ENCODE measurements at regions not wholly inside any gene's neighbourhood (a gene's known extent, or its start where the extent isn't known, plus 50 kb on each side); places are given as distances from the start of the nearest gene placed in this dataset.
A peak's percentile ranks its signal among the peaks of the same experiment; 100 is the strongest.

DNA sequence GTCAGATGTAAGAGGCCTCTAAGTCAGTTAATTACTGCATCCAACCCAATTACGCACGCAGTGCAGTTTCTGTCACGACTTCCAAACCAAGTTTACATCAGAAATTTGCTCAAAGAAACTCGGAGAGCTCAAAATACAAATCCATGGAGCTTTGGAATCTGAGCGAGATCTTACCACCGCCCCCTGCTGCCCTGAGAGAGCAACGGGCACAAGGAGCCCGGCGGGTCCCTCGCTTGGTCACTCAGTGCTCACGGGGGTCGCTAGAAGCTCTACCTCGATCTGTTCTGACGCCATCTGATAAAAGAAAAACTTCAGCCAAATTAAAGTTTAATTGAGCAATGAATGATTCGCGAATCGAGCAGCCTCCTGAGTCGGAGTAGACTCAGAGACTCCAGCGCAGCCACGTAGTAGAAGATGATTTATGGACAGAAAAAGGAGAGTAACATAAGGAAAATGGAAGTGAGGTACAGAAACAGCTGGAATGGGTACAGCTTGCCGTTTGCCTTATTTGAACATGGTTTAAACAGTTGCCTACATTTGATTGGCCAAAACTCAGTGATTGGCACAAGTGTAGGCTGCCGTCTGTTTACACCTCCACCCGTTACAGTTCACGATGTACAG lies 232.7 kb upstream of the ATP10A start:
- Mint-ChIP-seq H3K27ac (no peak overlapping the region), H3K4me1 (ENCODE audit: low read depth) (no peaks in the 10 kb centered on the region), H3K36me3 (ENCODE audit: low read depth) (no peaks in the 10 kb centered on the region), H3K9me3 (no peaks in the 10 kb centered on the region), H3K27me3 (ENCODE audit: low read depth) (peaks cover 12% of the 10 kb centered on the region), H3K4me3 (no peak overlapping the region)

GRCh38 chr15:26091184-26091583 lies 228.1 kb upstream of the ATP10A start:
- Mint-ChIP-seq H3K4me1 (ENCODE audit: low read depth) (no peaks in the 10 kb centered on the region), H3K9me3 (no peaks in the 10 kb centered on the region), H3K27ac (no peak overlapping the region), H3K4me3 (no peak overlapping the region), H3K27me3 (ENCODE audit: low read depth) (peaks cover 13% of the 10 kb centered on the region), H3K36me3 (ENCODE audit: low read depth) (no peaks in the 10 kb centered on the region)

GRCh38 chr15:26087881-26088280 lies 224.8 kb upstream of the ATP10A start:
- no peaks in the 10 kb centered on the region for H3K9me3 Mint-ChIP-seq
- peaks cover 6% of the 10 kb centered on the region for H3K4me1 Mint-ChIP-seq (ENCODE audit: low read depth)
- H3K27ac Mint-ChIP-seq = no peak overlapping the region
- H3K27me3 Mint-ChIP-seq (ENCODE audit: low read depth) = peaks cover 3% of the 10 kb centered on the region
- no peak overlapping the region for H3K4me3 Mint-ChIP-seq
- no peaks in the 10 kb centered on the region for H3K36me3 Mint-ChIP-seq (ENCODE audit: low read depth)

GRCh38 chr15:26087395-26087794 lies 224.3 kb upstream of the ATP10A start:
- Mint-ChIP-seq H3K36me3 (ENCODE audit: low read depth) (no peaks in the 10 kb centered on the region), H3K9me3 (no peaks in the 10 kb centered on the region), H3K27ac (no peak overlapping the region), H3K4me3 (no peak overlapping the region), H3K4me1 (ENCODE audit: low read depth) (peaks cover 9% of the 10 kb centered on the region), H3K27me3 (ENCODE audit: low read depth) (peaks cover 3% of the 10 kb centered on the region)

- Mint-ChIP-seq H3K9me3 (no peaks in the 10 kb centered on the region), H3K36me3 (ENCODE audit: low read depth) (no peaks in the 10 kb centered on the region), H3K27ac (no peak overlapping the region), H3K4me3 (no peak overlapping the region), H3K4me1 (ENCODE audit: low read depth) (peaks cover 18% of the 10 kb centered on the region), H3K27me3 (ENCODE audit: low read depth) (peaks cover 7% of the 10 kb centered on the region)
These were observed 221.6 kb upstream of the ATP10A start for GRCh38 chr15:26084771-26085170.

DNA sequence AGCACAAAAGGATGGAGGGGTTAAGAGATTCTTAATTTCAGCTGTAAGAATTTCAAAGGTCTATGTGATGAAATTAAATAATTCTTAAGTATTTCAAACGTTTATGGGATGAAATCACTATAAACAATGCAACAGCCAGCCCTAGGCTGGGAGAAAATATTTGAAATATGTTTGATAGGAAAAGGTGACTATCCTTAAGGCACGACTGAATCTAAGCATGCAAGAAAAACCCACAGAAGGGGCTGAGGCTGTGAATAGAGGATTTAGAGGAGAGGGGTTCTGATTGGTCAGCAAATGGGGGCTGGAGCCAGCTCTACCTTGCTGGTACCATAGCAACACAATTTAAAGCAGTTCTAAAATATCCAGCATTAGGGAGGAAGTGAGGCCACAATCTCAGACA lies 220.8 kb upstream of the ATP10A start:
- Mint-ChIP-seq H3K4me1 (ENCODE audit: low read depth) (peaks cover 18% of the 10 kb centered on the region), H3K27me3 (ENCODE audit: low read depth) (peaks cover 13% of the 10 kb centered on the region), H3K9me3 (no peaks in the 10 kb centered on the region), H3K36me3 (ENCODE audit: low read depth) (no peaks in the 10 kb centered on the region), H3K4me3 (no peak overlapping the region), H3K27ac (no peak overlapping the region)

DNA sequence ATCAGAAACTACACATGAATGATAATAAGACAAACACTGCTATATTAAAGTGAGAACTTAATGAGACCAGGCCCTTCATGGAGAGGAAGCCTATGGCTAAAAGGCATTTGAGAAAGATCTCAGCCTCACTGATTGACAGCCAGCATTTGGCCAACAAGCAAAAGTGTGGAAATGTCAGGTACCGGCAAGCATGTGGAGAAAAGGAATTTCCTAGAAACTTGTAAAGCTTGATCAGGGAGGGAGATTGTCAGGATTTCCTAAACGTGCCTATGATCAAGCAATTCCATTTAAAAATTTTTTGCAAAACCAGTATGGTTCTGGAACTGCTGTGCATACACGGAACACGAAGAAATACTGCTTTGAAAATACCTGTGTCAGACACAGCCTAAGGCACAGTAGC lies 220.3 kb upstream of the ATP10A start:
- H3K27me3 Mint-ChIP-seq (ENCODE audit: low read depth) = peaks cover 13% of the 10 kb centered on the region
- no peaks in the 10 kb centered on the region for H3K36me3 Mint-ChIP-seq (ENCODE audit: low read depth)
- H3K4me1 Mint-ChIP-seq (ENCODE audit: low read depth) = peaks cover 18% of the 10 kb centered on the region
- H3K9me3 Mint-ChIP-seq = no peaks in the 10 kb centered on the region
- H3K27ac Mint-ChIP-seq = no peak overlapping the region
- peak overlapping the region; percentile 89 for H3K4me3 Mint-ChIP-seq

- Mint-ChIP-seq H3K4me3 (peak overlapping the region; percentile 89), H3K9me3 (peaks cover 3% of the 10 kb centered on the region), H3K4me1 (ENCODE audit: low read depth) (peaks cover 18% of the 10 kb centered on the region), H3K27me3 (ENCODE audit: low read depth) (peaks cover 13% of the 10 kb centered on the region), H3K36me3 (ENCODE audit: low read depth) (no peaks in the 10 kb centered on the region), H3K27ac (peak overlapping the region; percentile 91)
These were observed 219.3 kb upstream of the ATP10A start for GRCh38 chr15:26082221-26083109.

DNA sequence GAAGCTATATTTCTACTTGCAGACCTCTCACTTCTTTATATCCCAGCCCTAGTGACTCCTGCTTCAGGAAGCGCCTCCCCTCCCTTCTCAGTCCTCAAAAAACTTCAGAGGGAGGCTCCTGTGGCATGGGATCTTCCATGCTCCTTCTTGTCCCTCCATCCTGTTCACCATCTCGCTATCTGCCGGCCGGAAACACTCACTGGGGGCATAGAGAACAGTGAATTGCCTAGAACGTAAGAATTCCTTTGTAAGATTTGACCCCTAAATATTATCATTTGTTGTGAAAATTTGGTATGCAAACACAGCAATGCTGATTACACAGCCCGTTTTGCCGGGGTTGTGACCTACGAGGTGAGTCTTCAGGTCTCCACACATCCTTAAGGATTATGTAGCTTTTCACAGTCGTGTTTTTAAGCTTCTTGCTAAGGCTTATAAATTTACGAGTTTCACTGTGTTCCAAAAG lies 218.7 kb upstream of the ATP10A start:
- peak overlapping the region; percentile 91 for H3K27ac Mint-ChIP-seq
- H3K4me3 Mint-ChIP-seq = peak overlapping the region; percentile 89
- H3K4me1 Mint-ChIP-seq (ENCODE audit: low read depth) = peaks cover 18% of the 10 kb centered on the region
- H3K27me3 Mint-ChIP-seq (ENCODE audit: low read depth) = peaks cover 13% of the 10 kb centered on the region
- no peaks in the 10 kb centered on the region for H3K36me3 Mint-ChIP-seq (ENCODE audit: low read depth)
- peaks cover 3% of the 10 kb centered on the region for H3K9me3 Mint-ChIP-seq

GRCh38 chr15:26075770-26076169 lies 212.6 kb upstream of the ATP10A start:
- Mint-ChIP-seq H3K36me3 (ENCODE audit: low read depth) (no peaks in the 10 kb centered on the region), H3K9me3 (peaks cover 8% of the 10 kb centered on the region), H3K4me3 (no peak overlapping the region), H3K4me1 (ENCODE audit: low read depth) (no peaks in the 10 kb centered on the region), H3K27ac (no peak overlapping the region), H3K27me3 (ENCODE audit: low read depth) (peaks cover 6% of the 10 kb centered on the region)

DNA sequence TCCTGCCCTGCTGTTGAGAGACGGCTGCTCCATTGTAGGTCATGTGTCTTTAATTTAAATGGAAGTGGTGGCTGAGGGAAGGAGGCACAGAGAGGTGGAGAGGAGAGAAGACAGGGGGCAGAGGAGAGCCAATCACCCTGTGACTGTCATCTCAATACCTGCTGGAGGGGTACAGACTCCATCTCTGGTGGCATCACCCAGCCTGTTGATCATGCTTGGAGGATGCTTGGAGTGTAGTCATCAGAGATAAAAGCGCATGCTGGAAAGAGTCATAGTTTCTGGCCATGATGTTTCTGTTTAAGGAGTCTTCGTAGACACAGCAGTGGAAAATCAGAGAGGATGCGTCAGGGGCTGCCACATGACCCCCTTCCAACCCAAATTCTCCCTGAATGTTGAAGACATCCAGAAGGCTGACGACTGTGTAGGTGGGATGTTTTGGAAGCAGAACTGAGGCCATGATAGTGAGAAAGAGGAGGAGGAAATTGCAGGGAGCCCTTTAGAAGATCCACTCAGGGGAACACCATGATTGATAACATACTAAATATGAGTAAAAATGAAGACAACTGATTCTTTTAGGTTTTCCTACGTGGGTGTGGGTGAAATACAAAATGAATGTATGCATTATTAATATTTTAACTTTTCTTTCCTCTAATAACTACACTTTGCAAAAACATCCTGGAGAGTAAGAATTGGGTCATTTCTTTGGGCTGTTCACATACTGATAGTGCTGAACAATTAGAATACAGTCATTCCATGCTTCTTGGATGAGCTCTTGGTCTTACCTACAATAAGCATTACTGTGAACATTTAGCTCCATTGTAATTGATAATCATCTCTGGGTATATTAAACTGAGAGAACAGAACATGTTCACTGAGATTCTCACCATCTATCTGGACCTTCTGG lies 210.6 kb upstream of the ATP10A start:
- Mint-ChIP-seq H3K4me3 (no peak overlapping the region), H3K27me3 (ENCODE audit: low read depth) (peaks cover 3% of the 10 kb centered on the region), H3K36me3 (ENCODE audit: low read depth) (no peaks in the 10 kb centered on the region), H3K4me1 (ENCODE audit: low read depth) (no peaks in the 10 kb centered on the region), H3K27ac (no peak overlapping the region), H3K9me3 (peaks cover 8% of the 10 kb centered on the region)

GRCh38 chr15:26070095-26070532 lies 207.0 kb upstream of the ATP10A start:
- H3K4me3 Mint-ChIP-seq = no peak overlapping the region
- H3K27ac Mint-ChIP-seq = no peak overlapping the region
- H3K9me3 Mint-ChIP-seq = peaks cover 3% of the 10 kb centered on the region
- no peaks in the 10 kb centered on the region for H3K36me3 Mint-ChIP-seq (ENCODE audit: low read depth)
- H3K4me1 Mint-ChIP-seq (ENCODE audit: low read depth) = no peaks in the 10 kb centered on the region
- H3K27me3 Mint-ChIP-seq (ENCODE audit: low read depth) = peaks cover 11% of the 10 kb centered on the region

DNA sequence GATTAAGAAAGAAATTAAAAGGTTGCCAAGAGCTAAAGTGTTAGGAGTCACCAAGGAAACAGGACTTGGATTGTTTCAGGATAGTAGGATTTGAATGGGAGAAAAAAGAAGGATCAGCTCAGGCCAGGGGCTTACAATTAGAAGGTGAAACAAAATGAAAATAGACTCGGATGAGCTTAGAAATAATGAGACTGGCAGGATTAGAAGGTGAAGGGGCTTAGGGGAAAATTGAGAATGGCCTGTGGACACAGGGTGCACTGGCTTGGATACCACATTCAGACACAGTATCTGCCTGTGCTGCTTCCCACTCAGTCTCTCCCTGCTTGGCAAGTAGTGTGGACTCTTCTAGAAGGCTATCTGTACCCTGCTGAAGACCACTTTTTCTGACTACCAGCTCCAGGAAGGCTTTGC lies 206.1 kb upstream of the ATP10A start:
- Mint-ChIP-seq H3K4me1 (ENCODE audit: low read depth) (no peaks in the 10 kb centered on the region), H3K27me3 (ENCODE audit: low read depth) (peaks cover 11% of the 10 kb centered on the region), H3K9me3 (no peaks in the 10 kb centered on the region), H3K4me3 (no peak overlapping the region), H3K36me3 (ENCODE audit: low read depth) (no peaks in the 10 kb centered on the region), H3K27ac (no peak overlapping the region)

DNA sequence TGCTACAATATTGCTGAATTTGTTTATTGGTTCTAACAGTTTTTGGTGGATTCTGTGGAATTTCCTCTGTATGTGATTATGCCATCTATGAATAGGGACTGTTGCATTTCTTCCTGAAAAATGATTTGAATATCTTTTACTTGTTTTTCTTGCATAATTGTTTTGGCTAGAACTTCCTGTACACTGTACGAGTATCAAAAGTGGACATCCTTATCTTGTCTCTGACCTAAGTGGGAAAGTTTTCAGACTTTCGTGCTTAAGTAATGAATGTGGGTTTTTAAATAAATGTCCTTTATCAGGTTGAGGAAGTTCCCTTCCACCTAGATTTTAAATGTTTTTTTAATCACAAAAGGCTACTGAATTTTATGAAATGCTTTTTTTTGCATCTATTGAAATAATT lies 203.8 kb upstream of the ATP10A start:
- peaks cover 11% of the 10 kb centered on the region for H3K27me3 Mint-ChIP-seq (ENCODE audit: low read depth)
- no peak overlapping the region for H3K4me3 Mint-ChIP-seq
- H3K4me1 Mint-ChIP-seq (ENCODE audit: low read depth) = no peaks in the 10 kb centered on the region
- no peak overlapping the region for H3K27ac Mint-ChIP-seq
- no peaks in the 10 kb centered on the region for H3K9me3 Mint-ChIP-seq
- H3K36me3 Mint-ChIP-seq (ENCODE audit: low read depth) = no peaks in the 10 kb centered on the region

Data from T-helper 1 cell treated with Interleukin-12 subunit alpha and Interleukin-12 subunit beta and Interleukin-4 antibody, amounts not matched to agents 30 μg/mL and 1 μg/mL, for 36 hours (primary cell).